ENCODE measurements at regions not wholly inside any gene's neighbourhood (a gene's known extent, or its start where the extent isn't known, plus 50 kb on each side); places are given as distances from the start of the nearest gene placed in this dataset.
A peak's percentile ranks its signal among the peaks of the same experiment; 100 is the strongest.

DNA sequence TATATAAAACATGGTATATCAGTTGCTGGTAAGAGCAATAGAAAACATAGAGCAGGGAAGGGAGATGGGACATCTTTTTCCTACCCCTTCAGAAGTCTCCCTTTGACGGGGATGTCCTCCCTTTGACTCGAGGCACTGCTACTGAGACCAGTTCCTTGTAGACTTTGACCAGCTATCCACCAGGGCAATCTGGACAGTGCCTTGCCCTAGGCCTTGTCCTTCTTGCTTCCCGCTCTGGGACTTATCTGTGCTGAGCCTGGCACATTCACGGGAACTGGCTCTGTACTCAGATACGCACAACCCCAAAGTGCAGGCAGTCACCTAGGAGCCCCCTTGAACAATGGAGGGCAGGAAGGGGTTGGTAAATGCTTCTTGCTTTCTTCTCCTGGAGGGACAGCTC lies 116.6 kb upstream of the ANKH start:
- 88% methylated on average over 5 of the region's 5 CpGs for WGBS (ENCODE audit: insufficient coverage)
- Mint-ChIP-seq H3K4me3 (no peak overlapping the region), H3K27me3 (ENCODE audit: low read depth in 2 of 2) (no peaks in the 10 kb centered on the region), H3K27ac (no peak overlapping the region), H3K36me3 (no peaks in the 10 kb centered on the region), H3K4me1 (peaks cover 22 to 26% of the 10 kb centered on the region in 2 donors), H3K9me3 (no peaks in the 10 kb centered on the region)
- no peak for DNase-seq
- Histone ChIP-seq H3K27ac (ENCODE audit: low read length) (no peak overlapping the region), H3K4me1 (ENCODE audit: control insufficient read depth, insufficient read depth, low read length) (peaks cover 20% of the 10 kb centered on the region), H3K4me3 (ENCODE audit: low read length) (no peak overlapping the region), H3K27me3 (ENCODE audit: control insufficient read depth, insufficient read depth, low read length) (no peaks in the 10 kb centered on the region), H3K9me3 (ENCODE audit: control insufficient read depth, insufficient read depth, low read length) (no peaks in the 10 kb centered on the region), H3K36me3 (ENCODE audit: control insufficient read depth, insufficient read depth, low read length) (no peaks in the 10 kb centered on the region)
- intact Hi-C loops (cut with micrococcal nuclease) = no loop called here
- TF ChIP-seq CTCF (IDR thresholded peaks at IDR 0.05) = no peak
- no peak for ATAC-seq

GRCh38 chr5:14986413-14986812 lies 114.8 kb upstream of the ANKH start:
- peaks cover 13 to 18% of the 10 kb centered on the region in 2 donors for H3K4me1 Mint-ChIP-seq
- 92% methylated on average over 3 of the region's 3 CpGs for WGBS (ENCODE audit: insufficient coverage)
- DNase-seq (no peak), ATAC-seq (no peak)
- Histone ChIP-seq H3K9me3 (ENCODE audit: control insufficient read depth, insufficient read depth, low read length) (no peaks in the 10 kb centered on the region), H3K36me3 (ENCODE audit: control insufficient read depth, insufficient read depth, low read length) (no peaks in the 10 kb centered on the region), H3K27ac (ENCODE audit: low read length) (no peak overlapping the region), H3K4me1 (ENCODE audit: control insufficient read depth, insufficient read depth, low read length) (peaks cover 11% of the 10 kb centered on the region), H3K27me3 (ENCODE audit: control insufficient read depth, insufficient read depth, low read length) (no peaks in the 10 kb centered on the region), H3K4me3 (ENCODE audit: low read length) (no peak overlapping the region)
- H3K27ac Mint-ChIP-seq = no peak overlapping the region
- no peaks in the 10 kb centered on the region for H3K36me3 Mint-ChIP-seq
- no peak overlapping the region for H3K4me3 Mint-ChIP-seq
- no peak for TF ChIP-seq CTCF (IDR thresholded peaks at IDR 0.05)
- H3K27me3 Mint-ChIP-seq (ENCODE audit: low read depth in 2 of 2) = no peaks in the 10 kb centered on the region
- H3K9me3 Mint-ChIP-seq = no peaks in the 10 kb centered on the region
- intact Hi-C loops (cut with micrococcal nuclease) = no loop called here

DNA sequence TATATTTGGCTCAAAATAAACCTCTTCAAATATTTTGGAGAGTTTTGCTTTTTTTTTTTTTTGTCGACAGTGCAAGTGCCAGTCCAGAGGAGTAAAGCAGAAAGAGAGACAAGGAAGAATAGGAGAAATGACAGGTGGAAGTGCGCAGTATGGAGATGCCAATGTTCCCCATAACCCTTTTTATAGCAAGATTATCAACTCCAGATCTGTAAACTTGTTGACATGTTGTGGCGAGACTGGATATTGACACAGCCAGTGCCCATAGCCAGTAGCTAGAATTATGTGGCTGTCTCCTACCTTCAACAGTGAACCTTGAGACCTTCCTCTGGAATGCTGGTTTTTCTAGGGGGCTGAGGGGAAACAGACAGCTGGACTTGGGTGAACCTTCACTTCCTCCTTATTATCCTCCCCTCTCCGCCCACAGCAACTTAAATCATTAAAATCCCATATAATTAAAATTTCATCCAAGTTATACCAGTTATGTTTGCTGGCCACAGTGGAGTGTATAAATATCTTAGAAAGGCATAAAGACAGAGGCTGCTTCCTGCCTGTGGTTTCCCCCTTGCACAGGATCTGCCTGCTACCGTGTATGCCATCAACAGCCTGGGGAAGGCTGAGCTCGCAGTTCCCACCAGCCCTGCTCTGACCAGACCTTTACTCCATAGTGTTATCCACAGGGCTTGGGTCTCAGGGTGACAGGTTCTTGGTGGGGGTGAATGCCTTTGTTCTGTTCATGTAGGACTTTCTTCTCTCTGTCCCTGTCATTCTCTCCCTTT lies 112.3 kb upstream of the ANKH start:
- Mint-ChIP-seq H3K4me3 (no peak overlapping the region), H3K27me3 (ENCODE audit: low read depth in 2 of 2) (peaks cover 0 to 2% of the 10 kb centered on the region in 2 donors), H3K27ac (peak overlapping the region in 1 of 2 donors; percentile 33), H3K4me1 (peaks cover 13 to 18% of the 10 kb centered on the region in 2 donors), H3K9me3 (no peaks in the 10 kb centered on the region), H3K36me3 (no peaks in the 10 kb centered on the region)
- Histone ChIP-seq H3K27ac (ENCODE audit: low read length) (no peak overlapping the region), H3K4me1 (ENCODE audit: control insufficient read depth, insufficient read depth, low read length) (peaks cover 11% of the 10 kb centered on the region), H3K4me3 (ENCODE audit: low read length) (no peak overlapping the region), H3K36me3 (ENCODE audit: control insufficient read depth, insufficient read depth, low read length) (no peaks in the 10 kb centered on the region), H3K9me3 (ENCODE audit: control insufficient read depth, insufficient read depth, low read length) (no peaks in the 10 kb centered on the region), H3K27me3 (ENCODE audit: control insufficient read depth, insufficient read depth, low read length) (no peaks in the 10 kb centered on the region)
- intact Hi-C loops (cut with micrococcal nuclease) = no loop called here
- WGBS (ENCODE audit: insufficient coverage) = 49% methylated on average over 4 of the region's 6 CpGs
- DNase-seq (peak in 1 of 2 donors; percentile 62), ATAC-seq (peak; percentile 73 to 87 (median 85))
- no peak for TF ChIP-seq CTCF (IDR thresholded peaks at IDR 0.05)

DNA sequence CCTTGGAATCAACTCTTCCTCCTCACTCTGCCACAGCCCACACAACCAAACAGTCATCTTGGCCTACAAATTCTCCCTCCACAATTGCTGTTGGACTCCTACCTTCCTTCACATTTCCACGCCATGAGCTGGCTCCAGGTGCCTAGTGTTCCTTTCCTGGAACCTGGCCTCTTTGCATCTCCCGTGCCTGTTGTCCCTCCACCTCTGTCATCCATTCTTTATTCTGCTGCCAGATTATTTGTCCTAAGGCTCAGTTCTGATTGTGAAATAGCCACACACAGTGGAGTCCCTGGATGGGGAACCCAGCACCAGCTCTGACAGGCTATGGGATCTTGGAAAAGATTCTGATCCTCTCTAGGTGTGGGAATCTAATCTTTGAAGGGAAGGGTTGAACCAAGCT lies 109.1 kb upstream of the ANKH start:
- Histone ChIP-seq H3K27me3 (ENCODE audit: control insufficient read depth, insufficient read depth, low read length) (no peaks in the 10 kb centered on the region), H3K4me3 (ENCODE audit: low read length) (no peak overlapping the region), H3K9me3 (ENCODE audit: control insufficient read depth, insufficient read depth, low read length) (no peaks in the 10 kb centered on the region), H3K27ac (ENCODE audit: low read length) (no peak overlapping the region), H3K4me1 (ENCODE audit: control insufficient read depth, insufficient read depth, low read length) (peaks cover 11% of the 10 kb centered on the region), H3K36me3 (ENCODE audit: control insufficient read depth, insufficient read depth, low read length) (no peaks in the 10 kb centered on the region)
- DNase-seq (no peak), ATAC-seq (no peak)
- 90% methylated on average over 2 of the region's 2 CpGs for WGBS (ENCODE audit: insufficient coverage)
- no peak for TF ChIP-seq CTCF (IDR thresholded peaks at IDR 0.05)
- H3K4me3 Mint-ChIP-seq = no peak overlapping the region
- H3K36me3 Mint-ChIP-seq = no peaks in the 10 kb centered on the region
- no peaks in the 10 kb centered on the region for H3K9me3 Mint-ChIP-seq
- intact Hi-C loops (cut with micrococcal nuclease) = no loop called here
- peaks cover 13 to 18% of the 10 kb centered on the region in 2 donors for H3K4me1 Mint-ChIP-seq
- H3K27me3 Mint-ChIP-seq (ENCODE audit: low read depth in 2 of 2) = peaks cover 2 to 13% of the 10 kb centered on the region in 2 donors
- H3K27ac Mint-ChIP-seq = no peak overlapping the region

All from natural killer cell (primary cell).